ENCODE measurements at regions not wholly inside any gene's neighbourhood (a gene's known extent, or its start where the extent isn't known, plus 50 kb on each side); places are given as distances from the start of the nearest gene placed in this dataset.

DNA sequence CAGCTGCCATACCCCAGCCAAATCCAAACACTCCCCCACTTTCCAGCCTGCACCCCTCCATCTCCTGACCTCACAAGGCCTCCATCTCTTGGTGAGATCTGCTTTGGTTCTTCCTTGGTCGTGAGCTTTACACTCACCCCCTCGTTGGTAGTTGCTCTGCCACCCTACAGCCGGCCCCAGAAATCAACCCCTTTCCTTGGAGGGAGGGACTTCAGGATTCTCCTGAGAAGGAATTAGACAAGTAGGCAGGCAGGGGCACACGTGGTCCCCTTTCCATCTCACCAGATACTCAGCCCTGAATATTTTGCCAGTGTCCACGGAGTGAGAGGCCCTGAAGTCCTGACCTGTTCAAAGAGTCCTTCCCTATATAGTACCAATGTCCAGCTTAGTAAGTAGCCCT is 120.0 kb upstream of the PWP1 start:
- no peak for DNase-seq

DNA sequence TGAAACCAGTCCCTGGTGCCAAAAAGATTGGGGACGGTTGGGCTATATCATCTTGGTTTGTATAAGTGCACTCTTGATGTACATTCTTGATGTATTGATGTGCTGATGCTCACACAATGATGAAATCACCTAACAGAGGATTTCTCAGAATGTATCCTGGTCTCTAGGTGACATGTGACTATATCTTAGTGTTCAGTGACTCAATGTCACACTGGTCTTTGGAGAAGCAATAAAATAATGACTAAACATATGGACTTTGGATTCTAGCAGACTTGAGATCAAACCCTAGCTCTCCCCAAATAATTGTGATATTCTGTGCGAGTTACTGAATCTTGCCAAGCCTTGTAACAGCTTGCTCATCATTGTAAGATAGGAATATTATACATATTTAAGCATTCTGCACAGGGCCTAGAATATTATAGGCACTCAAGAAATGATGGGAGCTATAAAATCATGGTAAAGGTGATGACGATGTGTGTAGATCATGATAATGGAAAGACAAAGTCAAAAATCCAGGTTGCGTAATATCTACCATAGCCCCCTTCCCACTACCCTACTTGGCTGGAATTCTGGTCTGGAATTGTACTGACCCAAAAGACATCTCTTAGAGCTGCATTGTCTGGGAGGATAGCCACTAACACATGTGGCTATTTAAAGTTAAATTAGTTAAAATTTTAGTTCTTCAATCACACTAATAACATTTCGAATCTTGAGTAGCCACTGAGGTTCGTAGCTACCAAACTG is 117.6 kb upstream of the PWP1 start:
- DNase-seq, result no peak

DNA sequence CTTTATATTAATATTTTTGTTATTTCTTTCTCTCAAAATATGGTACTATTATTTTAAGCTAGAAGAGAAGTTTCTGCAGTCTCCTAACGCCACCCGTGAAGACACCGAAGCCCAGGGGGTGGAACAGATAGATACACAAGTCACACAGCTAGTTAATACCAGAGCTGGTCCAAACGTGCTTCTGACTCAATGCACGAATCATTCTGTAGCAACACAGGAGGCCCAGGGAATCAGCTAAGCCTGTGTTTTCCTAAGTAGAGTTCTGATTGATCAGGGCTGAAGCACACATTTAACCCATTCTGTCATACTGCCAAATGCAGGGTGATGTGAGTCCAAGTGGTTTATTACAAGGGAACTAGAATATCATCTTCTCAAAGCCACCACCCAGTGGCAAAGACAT is 116.9 kb upstream of the PWP1 start:
- DNase-seq, result no peak

DNA sequence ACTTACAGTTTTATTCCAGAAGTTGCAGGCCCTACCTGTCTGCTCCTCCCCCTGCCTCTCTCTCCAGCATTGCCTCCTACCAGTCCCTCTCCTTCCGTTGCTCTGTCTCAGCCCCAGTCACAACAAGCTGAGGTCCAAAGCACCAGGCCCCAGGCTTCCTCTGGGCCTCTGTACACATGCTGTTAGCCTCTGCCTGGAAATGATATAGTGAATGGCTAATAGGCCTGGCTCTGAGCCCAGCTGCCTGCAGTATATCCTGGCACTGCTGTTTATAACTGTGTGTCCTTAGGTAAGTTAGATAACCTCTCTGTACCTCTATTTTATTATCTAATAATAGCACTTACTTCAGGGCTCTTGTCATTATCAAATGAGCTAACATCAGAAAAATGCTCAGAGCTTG is 114.9 kb upstream of the PWP1 start:
- no peak for DNase-seq

DNA sequence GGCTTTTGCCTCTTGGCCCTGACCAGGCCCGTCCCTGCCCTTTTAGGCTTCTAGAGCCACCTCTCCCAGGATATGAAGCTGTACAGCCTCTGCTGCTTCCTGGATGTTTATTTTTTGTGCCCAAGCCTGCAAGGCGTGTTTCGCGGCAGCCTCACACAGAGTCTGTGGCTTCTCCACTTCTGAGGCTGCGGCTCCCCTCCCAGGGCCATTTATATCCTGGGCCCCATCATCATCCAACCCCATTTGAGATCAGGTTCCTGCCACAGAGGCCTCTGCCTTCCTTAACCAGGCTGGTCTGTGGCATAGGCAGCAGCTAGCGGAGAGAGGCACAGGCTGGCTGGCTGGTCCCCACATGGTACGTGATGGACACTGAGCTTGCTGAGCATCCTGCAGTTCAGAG is 114.1 kb upstream of the PWP1 start:
- no peak for DNase-seq

DNA sequence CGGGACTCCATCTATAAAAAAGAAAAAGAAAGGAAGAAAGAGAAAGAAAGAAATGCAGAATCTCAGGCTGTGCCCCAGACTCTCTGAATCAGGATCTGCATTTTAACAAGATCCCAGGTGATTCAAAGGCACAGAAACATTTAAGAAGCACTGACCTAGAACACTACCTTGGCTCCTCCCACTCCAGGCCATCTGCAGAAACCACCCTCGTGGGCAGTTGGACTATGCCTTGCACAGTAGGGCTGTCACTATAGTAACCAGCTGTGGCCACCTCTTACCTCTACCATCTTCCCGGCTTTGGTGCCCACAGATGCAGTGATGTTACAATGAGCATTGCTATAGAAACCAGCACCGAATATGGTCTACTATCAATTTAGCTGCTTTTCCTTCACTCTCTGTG is 110.9 kb upstream of the PWP1 start:
- no peak for DNase-seq

DNA sequence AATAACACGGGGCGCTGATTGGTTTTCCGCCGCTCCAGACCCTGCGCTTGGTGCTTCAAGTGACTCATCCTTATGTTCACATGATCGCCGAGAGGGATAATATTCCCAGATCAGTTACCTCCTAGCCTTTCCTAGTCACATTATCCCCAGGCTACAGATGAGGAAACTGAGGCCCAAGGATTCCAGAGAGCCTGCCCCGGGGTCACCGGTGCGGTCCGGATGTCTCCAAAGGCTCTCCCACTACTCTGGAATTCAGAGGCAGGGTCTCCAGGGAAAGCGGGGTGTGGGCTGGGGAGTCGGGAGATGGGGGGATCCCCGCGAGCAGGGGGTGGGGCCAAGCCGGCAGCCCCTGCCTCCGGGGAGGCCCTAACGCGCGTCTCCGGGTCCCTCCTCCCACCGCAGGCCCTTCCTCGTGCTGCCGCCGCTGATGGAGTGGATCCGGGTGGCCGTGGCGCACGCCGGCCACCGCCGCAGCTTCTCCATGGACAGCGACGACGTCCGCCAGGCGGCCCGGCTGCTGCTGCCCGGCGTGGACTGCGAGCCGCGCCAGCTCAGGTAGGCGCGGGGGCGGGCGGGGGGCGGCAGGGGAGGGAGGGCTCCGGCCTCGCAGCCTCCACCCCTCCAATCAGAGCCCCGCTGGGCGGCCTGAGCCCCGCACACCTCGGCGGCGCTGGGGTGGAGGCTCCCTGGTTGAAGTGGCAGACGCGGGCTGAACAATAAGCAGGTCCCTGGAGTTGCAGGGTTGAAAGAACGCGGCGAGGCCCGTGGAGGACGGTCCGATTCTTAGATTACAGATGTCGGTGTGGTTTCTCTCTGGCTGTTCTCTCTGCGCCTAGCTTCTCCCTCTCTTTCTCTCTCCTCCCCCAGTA is 104.6 kb upstream of the PWP1 start:
- DNase-seq, result no peak

DNA sequence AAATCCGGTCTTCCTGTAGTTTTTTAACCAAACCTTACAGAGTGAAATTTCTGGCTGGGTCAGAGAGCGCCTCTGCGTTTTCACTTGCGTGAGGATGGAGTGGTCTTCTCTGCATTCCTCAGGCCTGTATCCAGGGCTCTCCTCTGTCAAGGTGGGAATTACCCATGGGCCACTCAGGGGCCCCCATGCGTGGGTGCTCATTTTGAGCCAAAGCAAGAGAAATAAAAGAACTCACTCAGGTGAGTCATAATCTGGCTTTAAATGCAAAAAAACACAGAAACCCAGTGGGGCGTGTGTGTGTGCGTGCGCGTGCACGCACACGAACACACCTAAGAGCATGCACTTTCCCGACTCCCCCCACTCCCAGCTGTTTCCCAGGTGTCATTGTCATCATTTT is 104.0 kb upstream of the PWP1 start:
- DNase-seq, result no peak

DNA sequence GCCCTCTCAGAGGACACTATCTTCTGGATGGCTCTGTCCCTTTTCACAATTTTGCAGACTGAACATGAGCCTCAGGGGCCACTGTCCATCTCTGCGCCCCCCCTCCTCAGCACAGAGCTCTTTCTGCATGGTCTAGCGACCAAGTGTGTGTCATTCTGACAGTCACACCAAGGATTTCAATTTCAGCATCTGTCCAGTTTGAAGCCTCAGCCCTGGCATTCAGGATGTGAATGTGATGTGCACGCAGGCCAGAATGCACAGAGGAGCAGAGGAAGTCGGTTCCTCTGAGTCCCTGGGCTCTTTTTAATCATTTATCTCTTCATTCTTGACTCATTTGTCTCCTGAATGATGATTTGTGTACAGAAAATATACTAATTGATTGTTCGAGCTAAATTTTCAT is 102.0 kb upstream of the PWP1 start:
- DNase-seq, result no peak

DNA sequence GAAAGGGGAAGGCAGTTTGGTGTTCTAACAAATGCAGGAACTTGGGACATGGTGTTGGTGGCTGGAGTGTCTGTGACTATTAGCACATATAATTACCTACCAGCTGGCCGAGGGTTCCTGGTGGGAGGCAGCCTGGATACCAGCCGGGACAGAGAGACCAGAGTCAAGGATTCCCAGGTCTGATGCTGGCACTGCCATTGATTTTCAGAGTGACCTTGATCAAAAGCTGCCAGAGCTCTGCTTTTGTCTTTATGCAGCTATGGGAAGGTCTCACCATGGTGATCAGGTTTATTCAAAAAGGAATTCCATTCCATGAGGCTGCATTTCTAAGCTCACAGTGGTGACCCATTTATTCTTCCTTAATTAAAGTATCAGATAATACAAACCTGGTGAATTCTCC is 101.0 kb upstream of the PWP1 start:
- no peak for DNase-seq

DNA sequence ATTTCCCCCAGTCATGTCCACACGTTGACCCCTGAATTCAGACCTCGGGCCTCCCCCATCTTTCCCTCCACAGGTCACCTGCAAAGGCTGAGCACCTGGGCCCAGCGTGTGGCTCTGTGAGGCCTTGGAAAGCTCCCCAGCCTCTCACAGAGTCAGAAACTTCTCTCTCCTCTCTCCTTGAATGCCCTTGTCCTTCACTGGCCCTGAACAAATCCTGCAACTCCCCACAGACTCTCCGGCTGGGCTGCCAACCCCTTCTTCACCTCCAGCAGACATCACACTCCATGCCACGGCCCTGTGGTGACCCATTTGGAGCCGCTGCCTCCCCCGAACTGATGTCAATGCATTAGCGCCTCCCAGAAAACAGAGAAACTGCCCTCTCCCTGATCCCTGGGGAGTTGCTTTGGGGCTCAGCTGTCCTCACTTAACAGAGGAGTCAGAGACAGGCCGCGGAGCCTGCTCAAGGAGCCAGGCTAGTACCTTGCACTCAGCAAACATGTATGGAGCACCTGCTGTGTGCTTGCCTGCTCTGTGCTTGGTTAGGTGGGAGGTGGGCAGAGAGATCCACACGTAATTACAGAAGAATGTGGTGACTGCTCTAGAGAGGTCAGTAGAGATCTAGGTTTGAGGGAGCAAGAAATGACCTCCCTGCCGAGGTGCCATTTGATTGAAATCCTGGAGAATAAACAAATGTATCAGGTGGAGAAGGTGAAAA is 99.2 kb upstream of the PWP1 start:
- DNase-seq, result no peak

DNA sequence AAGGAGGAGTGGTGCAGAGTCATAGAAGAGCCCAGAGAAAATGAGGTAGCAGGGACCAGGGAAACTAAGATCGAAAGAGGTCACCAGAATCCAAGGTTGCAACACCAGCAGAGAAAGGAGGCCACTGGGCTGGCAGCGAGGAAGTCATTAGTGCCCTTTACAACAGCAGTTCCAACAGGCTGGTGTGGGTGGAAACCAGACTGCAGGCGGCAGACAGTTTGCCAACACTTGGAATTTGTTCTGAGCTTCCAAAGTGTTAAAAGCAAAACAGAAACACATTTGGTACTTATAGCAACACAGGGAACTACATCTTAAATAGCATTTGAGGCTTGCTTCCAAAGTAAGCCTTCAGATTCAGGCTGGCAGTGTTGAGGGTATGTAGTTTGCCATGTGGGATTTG is 95.2 kb upstream of the PWP1 start:
- DNase-seq, result no peak

DNA sequence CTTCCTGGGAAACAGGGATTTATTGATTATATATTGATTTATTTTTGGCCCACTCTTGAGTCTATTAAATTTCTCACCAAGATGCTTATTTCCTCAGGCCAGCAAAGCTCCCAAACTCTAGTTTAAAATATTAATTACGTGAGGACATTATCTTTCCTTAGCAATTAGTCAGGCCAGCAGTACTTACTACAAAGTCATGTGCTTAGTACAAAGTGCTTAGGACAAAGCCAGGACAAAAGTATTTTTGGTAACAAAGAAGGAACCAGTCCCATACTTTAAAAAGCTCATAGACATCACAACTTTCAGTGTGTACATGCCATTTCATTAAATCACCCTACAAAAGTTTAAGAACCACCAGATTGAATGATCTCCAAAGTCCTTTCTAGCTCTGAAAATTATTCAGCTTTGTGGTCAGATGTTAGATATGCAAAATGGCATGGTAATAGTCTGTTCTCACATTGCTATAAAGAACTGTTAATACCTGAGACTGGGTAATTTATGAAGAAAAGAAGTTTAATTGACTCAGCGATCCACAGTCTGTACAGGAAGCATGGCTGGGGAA is 94.7 kb upstream of the PWP1 start:
- no peak for DNase-seq

DNA sequence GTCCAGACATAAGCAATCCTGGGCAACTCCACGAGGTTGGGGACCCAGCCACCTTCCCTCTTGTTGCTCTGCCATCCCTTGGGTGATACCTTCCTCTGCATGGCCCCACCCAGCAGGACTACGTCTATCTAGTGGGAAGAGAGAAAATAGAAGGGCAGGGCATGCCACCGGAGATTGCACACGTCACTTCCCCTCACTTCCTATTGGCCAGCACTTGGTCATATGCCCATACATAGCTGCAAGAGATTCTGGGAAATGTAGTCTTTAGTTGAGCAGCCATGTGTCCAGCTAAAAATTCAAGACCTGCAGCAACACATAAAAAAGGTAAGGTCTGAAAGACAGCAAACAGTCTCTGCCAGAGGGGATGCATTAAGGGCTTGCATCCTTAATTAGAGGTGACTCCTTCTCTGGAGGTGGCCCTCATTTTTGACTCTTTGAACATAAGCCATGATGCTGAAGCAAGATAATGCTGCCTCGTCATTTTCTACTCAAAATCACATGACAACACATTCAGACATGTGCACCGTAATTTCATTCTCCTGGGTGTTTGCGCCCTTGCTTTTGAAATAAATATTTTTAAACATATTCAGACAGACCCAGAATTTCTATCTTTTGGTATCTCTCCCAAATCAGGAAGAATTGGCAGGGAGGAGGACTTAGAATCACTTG is 91.8 kb upstream of the PWP1 start:
- DNase-seq, result peak; percentile 5

DNA sequence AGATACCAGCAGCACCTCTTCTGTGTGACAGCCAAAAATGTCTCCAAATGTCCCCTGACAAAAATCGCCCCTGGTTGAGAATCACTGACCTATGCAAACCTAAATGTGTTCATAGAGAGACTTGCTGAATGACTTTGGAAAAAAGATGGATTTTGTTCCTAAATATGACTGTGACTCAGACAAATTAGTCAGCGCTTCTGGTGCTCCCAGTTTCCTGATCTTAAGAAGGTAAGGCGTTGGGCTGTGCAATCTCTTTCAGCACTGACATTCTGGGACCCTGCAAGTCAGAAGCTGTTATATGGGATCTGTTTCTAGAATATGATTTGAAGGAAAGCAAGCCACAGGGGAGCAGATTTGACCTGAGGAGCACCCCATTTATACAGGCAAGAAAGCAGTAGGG is 90.6 kb upstream of the PWP1 start:
- no peak for DNase-seq

DNA sequence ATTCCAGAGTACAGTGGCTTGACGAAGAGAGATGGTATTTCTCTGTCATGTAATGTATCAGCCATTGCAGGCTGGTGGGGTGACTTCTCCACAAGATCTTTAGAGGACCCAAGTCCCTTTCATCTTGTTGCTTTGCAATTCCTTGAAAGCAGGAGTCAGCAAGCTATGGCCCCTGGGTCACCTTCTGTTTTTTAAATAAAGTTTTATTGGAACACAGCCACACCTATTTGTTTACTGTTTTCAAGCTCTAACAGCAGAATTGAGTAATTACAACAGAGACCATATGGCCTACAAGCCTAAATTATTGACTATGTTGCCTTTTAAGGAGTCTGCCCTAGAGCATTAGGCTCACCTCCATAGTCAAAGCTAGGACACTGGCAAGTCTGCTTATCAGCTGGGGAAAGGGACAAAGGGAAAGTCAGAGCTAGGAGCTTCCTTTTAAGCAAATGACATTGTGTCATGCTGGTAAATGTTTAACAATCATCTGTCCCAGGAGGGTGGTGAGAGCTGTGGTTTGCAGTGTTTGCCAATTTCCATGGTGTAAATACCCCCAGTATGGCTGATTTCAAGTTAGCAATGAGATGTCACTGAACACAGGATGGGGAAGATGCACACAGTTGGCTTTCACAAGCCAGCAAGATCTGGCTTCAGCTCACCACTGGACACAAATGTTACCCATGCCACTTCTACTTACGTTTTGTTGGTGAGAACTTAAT is 87.7 kb upstream of the PWP1 start:
- DNase-seq, result no peak

DNA sequence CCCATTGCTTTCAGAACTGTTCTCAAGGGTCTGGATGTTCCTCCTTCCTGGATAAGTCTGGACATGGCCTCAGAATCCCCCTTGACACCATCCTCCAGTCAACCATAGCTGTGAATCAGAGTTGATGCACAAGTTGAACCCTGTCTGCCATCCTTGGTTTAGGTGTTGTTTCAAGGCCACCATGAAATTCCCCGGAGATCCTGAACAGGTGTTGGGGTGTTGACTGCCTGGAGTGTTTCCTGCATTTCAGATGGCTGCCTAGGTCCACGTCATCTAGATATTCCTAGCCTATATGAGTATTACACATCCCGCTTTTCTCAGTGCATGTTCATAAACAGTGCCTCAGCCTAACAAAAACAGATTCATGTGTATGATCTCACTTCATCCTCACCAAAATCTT is 86.7 kb upstream of the PWP1 start:
- no peak for DNase-seq

DNA sequence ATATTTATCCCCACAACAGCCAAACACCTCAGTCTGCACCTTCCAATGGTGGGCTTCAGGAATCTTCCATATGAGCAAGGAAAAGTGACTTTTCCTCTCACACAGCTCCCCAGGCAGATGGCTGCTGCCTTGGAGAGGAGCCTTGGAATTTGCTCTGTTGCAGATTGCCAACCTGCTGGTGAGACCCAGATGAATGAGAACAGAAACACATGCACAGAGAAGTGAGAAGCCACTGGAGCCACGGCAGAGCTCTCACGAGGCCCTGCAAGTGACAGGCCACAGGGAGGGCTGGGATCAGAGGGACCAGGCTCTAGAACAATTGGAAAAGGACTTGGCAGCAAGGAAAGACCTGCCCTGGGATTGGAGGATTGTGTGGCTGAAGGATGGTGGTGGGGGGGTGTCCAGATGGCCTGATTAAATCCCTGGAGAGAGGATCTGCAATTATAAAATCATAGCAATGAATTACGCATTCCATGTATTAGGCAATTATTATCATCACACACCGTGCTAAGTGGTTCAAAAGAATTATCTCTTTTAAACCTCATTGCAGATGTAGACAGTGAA is 84.9 kb upstream of the PWP1 start:
- no peak for DNase-seq

DNA sequence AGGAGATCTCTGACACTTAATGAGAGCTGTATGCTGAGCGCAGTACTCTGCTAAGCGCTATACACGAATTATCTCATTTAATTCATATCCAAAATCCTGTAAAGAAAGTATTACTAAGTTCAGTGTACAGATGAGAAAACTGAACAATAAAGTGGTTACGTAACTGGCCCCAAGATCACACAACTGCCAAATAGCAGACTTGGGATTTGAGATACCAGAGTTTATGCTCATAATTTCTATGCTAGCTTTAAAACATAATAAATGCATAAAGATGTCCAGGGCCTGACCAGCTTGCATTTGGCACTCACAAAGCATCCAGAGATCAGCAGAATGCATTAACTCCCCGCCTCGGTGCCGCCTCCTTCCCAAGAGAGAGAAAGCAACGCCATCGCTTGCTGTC is 83.2 kb upstream of the PWP1 start:
- no peak for DNase-seq

DNA sequence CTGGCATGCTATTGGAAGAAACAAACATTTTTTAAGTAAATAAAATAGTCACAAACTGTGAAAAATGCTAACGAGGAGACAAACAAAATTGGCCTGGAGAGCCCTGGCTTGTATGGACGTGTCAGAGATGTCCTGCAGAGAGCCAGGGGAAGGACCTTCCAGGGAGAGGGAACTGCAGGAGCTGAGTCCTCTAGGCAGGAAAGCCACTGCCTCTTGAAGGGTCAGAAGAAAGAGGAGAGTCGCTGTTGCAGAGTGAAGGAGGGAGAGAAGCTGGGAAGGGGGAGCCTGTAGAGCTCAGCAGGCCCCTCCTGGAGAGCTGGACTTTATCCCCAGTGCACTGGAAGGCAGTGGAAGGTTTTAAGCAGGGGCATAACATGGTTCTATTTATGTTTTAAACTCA is 80.3 kb upstream of the PWP1 start:
- no peak for DNase-seq

DNA sequence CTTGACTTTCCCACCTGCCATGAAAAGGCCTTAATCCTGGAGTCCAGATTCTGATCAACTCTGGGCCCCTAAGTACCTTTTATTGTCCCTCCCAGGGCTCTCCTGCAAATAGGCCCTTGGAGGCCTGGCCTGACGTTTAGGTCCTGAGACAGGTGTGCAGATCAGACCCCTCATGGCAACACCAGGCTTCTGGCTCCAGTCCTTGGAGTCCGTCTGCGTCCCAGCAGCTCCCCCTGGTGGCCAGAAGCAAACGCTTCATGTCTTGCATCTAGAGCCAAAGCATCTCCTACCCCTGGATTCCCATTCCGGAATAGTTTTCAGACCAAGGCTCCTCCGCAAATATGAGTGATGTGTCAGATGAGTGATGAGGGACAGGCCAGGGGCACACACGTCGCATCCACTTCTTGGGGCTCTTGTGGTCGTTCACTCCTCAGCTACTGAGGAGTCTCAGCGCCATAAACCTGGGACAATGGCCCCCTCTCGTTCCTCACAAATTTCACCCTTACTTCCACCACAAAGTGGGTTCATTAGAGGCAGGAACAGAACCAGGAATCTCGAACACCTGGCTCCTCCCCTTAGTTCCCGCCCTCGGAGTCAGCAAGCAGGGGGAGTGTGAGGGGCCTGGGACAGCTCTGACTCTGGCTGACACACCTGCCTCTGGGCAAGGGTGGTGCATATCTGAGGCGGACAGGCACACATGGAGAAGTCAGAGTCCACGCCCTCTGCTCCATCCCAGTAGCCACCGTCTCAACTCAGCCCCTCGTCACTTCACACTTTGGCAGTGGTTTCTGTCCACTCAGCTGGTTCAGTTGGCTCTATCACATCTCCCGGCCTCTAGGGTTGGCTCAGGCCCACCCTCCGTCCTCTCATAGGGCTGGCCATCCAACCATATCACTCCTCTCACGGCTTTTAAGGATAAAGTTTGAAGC is 77.9 kb upstream of the PWP1 start:
- DNase-seq, result peak; percentile 72
